ENCODE measurements at regions not wholly inside any gene's neighbourhood (a gene's known extent, or its start where the extent isn't known, plus 50 kb on each side); places are given as distances from the start of the nearest gene placed in this dataset.
"Not testable (repeated sequence)": the region's sequence is repeated elsewhere in the genome, so short reads cannot be mapped to it uniquely, and the experiment has no call there.

DNA sequence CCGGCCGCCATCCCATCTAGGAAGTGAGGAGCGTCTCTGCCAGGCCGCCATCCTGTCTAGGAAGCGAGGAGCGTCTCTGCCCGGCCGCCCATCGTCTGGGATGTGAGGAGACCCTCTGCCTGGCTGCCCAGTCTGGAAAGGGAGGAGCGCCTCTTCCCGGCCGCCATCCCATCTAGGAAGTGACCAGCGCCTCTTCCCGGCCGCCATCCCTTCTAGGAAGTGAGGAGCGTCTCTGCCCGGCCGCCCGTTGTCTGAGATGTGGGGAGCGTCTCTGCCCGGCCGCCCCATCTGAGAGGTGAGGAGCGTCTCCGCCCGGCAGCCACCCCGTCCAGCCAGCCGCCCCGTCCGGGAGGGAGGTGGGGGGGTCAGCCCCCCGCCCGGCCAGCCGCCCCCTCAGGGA is 475.4 kb downstream of the TMEM114 start:
- not testable (repeated sequence) for TF ChIP-seq EZH2phosphoT487 (conservative IDR thresholded peaks at IDR 0.05; ENCODE audit: low read length); CTCF (IDR thresholded peaks at IDR 0.05; ENCODE audit: insufficient read depth, low read length, poor library complexity, severe bottlenecking)
